ENCODE measurements at regions not wholly inside any gene's neighbourhood (a gene's known extent, or its start where the extent isn't known, plus 50 kb on each side); places are given as distances from the start of the nearest gene placed in this dataset.

DNA sequence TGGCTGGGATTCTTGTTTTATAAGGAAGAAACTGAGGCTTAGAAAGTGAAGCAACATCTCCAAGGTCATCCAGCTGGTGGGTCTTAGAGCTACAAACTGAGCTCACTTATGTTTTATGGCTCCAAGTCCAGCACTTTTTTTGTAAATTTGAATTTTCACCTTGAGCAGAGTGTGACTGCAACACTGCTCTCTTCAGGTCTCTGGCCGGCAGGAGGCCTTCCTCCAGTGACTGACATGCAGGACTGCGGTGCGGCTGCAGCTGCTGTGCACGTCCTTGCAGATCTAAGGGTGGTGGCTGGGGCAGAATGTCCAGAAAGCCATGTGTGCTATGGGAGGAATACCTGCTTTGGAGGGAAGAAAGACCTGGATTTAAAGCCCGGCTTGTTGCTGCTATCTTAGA, 284.2 kb upstream of the POU3F1 start:
- TF ChIP-seq, protein P1, sequence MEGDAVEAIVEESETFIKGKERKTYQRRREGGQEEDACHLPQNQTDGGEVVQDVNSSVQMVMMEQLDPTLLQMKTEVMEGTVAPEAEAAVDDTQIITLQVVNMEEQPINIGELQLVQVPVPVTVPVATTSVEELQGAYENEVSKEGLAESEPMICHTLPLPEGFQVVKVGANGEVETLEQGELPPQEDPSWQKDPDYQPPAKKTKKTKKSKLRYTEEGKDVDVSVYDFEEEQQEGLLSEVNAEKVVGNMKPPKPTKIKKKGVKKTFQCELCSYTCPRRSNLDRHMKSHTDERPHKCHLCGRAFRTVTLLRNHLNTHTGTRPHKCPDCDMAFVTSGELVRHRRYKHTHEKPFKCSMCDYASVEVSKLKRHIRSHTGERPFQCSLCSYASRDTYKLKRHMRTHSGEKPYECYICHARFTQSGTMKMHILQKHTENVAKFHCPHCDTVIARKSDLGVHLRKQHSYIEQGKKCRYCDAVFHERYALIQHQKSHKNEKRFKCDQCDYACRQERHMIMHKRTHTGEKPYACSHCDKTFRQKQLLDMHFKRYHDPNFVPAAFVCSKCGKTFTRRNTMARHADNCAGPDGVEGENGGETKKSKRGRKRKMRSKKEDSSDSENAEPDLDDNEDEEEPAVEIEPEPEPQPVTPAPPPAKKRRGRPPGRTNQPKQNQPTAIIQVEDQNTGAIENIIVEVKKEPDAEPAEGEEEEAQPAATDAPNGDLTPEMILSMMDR (IDR thresholded peaks at IDR 0.05): no peak
- no peak for TF ChIP-seq POLR2AphosphoS5 (IDR thresholded peaks at IDR 0.05)

All from breast epithelium (tissue), 3 donors.